ENCODE measurements at regions not wholly inside any gene's neighbourhood (a gene's known extent, or its start where the extent isn't known, plus 50 kb on each side); places are given as distances from the start of the nearest gene placed in this dataset.
"Not testable (repeated sequence)": the region's sequence is repeated elsewhere in the genome, so short reads cannot be mapped to it uniquely, and the experiment has no call there.

DNA sequence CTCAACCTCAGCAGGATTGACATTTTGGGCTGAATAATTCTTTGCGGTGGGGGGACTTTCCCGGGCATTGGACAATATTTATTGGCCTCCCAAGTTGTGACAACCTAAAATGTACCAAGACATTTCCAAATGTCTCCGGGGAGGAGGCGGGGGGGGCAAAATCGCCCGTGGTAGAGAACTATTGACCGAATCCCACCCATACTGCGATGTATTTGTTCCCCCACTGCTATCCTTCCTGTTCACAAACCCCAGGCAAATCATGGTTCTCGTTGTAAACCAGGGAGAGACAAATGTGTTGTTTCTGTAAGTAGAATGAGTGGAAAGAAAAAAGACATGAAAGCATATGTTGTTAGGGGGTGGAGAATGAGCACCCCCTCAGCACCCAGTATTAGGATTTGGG, 141.9 kb downstream of the PSAT1 start:
- DNase-seq: no peak

DNA sequence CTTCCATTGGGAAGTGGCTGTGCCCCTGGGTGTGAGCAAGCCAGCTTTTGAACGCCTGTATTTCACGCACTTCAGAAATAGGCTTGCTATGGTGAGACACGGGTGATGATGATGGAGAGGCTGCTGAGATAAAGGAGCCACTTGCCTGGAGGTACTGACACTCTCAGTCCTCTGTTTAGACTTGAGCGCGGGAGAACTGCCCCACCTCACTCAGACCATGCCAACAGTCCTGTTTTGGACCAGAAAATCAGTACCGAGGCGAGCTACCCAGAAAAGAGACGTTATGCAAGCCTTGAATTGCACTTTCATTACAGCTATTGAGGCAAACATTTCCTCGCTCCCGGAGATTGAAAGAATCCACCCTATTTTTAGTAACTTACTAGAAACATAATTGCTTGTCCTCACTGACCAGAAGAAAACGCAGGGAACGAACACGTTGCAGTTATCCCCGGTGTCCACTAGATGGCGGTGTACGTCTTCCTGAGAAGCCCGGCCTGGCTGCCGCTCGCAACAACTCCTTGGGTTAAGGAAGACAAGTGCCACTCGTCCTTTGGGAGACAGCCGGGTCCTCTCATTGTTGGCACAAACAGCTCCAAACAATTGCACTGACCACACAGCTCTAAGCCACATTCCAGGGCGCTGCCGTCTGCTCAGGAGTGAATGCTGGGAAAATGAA, 142.4 kb downstream of the PSAT1 start:
- DNase-seq: peak; percentile 67

DNA sequence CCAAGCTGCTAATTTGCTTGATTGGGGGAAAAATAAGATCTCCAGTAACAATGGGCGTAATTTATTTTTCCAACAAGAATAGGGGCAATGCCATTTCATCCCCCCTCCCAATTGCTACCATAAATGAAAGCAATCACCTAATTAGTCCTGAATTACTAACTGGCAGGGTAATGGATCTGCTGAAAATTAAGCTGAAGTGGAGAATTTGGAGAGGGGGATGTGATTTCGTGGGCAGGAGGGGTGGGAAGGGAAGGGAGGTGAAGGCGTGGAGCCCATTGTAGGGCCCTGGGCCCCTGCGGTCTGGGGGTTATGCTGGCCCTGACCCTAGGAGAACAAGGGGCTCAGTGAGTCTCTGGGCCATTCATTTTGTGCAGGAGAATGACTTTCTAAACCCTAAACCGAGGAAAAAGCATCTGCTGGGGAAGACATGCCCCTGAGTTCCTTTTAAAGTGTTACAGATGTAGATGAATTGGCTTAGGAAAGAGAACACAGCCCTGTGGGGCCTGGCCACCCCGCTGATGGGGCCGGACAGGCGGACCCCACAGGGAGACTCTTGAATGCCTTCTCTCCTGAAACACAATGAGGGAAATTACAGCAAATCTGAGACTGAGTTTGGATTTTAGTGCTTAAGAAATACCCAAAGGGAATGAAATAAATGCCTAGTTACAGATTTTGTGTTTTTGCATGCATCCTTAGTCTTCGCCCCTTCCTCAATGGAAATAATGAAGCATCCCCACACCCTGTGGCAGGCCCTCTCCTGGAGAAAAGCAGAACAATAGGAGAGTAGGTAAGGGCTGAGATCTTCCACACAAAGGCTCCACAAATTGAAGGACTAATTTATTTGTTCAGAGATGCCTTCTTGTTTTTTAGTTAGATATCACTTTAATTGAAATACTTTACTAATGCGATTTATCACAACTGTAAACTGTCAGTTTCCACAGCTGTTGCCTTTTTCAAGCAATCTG, 143.2 kb downstream of the PSAT1 start:
- no peak for DNase-seq

DNA sequence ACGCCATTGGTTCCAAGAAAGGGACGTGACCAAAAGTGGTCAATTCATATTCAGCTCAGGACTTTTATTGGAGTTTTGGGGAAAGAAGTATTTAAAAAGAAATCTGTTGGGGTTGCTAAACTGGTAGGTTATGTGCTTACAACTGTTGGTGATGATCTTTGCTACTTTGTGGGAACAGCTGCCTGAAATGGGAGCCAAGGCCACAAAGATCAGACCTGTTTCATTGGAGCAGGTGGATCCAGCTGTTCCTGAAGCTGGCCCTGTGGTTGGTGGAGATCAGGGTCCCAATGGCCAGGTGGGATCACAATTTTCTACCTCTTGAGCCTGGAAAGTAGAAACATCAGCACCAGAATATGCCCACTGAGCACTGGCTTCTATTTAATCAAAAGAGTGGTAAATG, 144.5 kb downstream of the PSAT1 start:
- no peak for DNase-seq

DNA sequence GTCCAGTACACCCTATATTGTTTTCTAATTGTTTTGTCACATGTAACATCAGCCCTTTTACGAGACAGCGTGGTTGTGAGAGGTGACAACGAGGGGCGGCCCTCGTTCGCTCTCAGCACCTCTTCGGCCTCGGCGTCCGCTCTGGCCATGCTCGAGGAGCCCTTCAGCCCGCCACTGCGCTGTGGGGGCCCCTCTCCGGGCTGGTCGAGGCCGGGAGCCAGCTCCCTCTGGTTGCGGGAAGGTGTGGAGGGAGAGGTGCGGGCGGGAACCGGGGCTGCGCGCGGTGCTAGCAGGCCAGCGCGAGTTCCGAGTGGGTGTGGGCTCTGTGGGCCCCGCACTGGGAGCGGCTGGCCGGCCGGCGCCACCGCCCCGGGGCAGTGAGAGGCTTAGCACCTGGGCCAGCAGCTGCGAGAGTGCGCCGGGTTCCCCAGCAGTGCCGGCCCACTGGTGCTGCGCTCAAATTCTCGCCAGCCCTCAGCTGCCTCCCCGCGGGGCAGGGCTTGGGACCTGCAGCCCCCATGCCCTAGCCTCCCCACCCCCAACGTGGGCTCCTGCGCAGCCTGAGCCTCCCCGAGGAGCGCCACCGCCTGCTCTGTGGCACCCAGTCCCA, 145.0 kb downstream of the PSAT1 start:
- no peak for DNase-seq

DNA sequence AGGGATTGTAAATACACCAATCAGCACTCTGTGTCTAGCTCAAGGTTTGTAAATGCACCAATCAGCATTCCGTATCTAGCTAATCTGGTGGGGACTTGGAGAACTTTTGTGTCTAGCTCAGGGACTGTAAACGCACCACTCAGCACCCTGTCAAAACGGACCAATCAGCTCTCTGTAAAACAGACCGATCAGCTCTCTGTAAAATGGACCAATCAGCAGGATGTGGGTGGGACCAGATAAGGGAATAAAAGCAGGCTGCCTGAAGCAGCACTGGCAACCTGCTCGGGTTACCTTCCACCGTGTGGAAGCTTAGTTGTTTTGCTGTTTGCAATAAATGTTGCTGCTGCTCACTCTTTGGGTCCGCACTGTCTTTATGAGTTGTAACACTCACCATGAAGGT, 145.7 kb downstream of the PSAT1 start:
- DNase-seq: not testable (repeated sequence)

DNA sequence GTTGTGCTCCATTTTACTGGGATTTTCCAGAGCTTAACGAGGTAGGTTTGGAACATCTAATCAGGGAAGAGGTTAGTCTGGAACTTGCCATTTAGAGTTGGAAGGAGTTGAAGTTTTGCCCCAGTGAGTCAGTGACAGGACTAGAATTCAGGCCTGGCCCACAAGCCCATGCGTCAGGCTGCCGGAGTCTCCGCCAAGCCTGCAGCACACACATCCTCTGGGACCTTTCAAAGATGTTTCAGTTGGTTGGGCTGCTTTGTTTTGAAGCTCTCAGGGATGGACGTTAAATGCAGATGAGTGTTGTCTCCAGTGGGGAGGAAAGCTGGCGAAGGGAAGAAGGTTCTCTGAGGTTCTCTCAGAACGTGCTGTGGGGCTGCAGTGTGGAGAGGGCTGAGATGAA, 147.0 kb downstream of the PSAT1 start:
- no peak for DNase-seq

DNA sequence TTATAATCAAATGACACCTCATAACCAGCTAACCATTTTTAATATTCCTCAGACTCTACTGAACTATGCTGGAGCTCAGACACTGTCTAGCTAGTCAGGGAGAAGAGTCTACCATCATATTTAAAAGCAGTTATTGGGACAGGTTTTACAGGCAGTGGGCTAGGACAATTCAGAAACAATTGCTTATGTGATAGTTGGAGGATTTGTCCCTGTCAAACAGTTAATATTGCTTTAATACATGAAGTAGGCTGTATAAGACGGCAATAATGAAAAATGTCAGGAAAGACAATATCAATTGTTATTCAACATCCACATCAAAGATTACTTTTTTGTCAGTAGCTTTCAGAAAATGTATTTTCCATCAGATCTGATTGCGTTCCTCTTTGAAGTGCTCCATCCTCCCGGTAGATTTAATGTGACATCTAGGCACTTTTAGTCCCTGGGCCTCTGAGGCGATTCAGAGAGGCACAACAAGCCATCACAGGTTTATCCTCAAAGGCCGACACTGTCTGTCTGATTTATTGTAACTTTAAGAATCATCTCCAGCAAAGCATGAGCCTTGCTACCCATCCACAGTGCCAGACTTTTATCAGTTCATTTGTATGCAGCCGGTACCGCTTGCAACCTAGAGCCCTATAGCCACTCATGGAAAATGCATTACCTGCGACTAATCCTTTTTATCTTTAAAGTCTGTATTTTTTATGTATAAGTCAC, 152.2 kb downstream of the PSAT1 start:
- DNase-seq: no peak

DNA sequence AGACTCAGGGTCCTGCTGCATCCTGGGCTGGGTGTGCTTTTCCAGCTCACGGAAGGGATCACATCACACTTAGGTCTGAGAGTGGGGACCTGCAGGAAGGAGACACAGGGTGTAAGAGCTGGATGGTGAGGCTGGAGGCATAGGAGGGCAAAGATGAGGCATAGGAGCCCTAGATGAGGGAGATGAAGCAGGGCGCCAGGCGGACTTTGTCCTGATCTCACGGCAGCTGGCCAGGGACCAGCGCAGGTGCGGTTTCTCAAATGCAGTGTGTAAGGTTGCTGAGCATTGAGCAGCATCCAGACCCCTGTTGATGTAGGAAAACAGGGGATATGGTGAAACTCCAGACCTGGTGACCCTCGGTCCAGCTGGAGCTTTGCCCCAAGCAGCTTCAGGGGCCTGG, 156.5 kb downstream of the PSAT1 start:
- no peak for DNase-seq

DNA sequence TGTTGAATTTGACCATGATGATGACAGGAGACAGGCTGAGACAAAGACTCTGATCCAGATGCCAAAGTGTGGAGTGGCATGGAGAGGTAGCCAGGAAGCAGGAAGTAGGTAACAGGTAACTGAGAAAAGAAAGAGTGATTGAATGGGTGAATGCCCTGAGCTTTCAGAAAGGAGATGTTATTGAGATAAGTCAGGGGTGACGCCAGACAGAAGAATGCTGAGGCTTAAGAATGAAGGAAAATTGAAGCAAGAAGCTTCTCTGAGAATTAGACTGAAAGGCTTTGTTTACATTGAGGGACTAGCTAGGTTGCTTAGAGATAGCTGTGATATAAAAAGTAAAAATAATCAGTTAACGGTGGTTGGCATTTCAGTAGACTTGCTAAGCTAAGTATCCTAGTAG, 165.7 kb downstream of the PSAT1 start:
- no peak for DNase-seq

DNA sequence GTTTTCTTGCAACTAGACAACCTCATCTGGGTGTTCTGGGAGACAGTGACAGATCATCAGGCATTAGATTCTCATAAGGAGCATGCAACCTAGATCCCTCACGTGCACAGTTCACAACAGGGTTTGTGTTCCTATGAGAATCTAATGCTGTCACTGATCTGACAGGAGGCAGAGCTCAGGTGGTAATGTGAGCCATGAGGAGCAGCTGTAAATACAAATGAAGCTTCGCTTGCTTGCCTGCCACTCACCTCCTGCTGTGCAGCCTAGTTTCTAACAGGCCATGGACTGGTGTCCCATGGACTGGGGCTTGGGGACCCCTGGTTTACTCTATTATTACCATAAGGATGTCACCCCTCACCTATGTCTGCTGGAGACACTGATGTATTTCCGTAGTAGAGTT, 166.8 kb downstream of the PSAT1 start:
- DNase-seq: no peak

DNA sequence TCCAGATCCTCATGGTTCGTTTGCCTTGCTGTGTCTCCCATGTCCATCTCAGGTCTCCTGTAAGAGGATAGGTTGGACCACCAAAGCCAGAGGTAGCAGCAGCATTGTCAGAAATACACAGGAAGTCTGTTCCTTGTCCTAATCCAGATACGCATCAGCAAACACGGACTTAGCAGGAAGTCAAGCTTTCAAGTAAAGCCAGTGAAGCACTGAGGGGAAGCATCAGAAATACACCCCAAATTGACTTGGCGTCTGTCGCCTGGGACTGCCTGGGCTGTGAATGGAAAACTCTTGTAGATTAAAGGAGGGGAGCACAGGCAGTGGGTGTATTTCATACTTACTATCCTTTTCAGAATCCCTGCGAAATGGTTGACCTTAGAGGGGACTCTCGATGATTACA, 171.3 kb downstream of the PSAT1 start:
- no peak for DNase-seq

DNA sequence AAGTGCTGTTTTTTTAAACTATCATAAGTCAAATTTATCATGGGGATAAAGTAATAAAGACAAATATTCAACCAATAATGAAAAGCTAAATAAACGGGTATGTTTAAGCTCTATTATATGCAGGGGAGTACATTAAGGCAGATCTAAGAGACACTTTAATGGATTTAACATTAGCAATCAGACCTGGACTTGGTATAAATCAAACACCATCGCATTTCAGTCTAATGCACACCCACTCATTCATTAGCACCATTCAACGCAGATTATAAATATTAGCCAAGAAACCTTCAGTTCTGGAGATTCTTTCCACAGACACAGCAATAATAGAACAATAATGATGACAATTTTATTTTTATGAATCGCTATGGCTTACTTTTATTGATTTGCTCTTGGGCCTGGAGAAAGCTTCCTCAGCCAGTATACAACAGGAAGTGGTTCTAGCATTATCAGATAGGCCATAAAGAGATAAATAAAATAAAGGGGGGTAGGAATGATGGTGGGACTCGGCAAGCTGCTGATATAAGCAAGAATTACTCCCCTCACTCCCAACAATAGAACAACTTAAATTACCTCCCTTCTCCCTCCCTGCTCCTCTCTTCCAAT, 172.2 kb downstream of the PSAT1 start:
- no peak for DNase-seq

DNA sequence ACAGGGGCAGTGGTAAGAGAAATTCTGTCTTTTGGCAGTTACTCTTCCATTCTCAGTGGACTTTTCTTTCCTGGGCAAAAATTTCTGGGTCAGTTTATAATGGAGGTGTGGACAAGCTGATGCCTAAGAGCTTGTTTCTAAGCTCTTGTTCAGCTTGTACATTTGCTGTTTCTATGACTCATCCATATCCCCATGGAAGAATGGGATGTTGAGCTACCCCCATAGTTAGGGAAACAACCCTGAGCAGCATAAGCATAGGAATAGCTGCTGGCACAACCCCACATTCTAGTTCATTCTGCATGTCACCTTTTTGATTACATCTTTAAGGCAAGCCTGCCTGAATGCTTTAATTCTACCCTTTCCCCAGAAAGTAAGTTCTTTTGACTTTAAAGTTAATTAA, 173.3 kb downstream of the PSAT1 start:
- DNase-seq: no peak

DNA sequence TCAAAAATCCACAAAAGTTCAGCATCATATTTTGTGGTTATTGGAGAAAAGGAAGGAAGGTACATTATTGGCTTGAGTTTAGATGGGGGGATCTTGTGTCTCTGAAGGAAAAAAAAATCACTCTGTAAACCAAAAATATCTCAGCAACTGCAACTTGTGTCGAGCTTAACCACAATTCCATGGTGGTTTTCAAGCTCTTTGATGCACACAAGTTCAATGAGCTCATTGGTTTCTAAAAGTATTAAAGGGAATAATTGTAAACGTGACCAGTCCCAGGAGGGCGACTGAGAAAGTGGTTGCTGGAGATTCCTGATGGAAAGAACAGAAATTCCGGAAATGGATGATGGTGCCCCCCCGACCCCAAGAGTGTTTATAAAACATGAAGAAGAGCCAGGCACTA, 173.8 kb downstream of the PSAT1 start:
- no peak for DNase-seq

DNA sequence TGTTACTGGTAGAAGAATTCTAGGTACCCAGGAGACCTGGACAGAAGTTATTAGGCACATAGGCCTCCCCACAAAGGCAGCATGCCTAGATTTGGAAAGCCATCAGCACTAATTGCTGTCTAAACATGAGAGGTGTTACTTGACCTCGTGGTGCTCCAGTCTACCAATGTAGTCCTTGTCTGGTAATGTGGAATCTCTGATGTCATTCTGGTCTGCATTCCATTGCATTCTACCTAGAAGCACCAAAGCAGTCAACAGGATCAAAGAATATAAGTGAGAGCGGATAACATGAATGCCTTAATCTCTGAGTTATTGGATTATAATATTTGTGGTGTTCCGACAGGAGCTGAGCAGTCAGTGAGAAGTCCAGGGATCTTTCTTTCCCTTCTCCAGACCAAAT, 175.2 kb downstream of the PSAT1 start:
- no peak for DNase-seq

DNA sequence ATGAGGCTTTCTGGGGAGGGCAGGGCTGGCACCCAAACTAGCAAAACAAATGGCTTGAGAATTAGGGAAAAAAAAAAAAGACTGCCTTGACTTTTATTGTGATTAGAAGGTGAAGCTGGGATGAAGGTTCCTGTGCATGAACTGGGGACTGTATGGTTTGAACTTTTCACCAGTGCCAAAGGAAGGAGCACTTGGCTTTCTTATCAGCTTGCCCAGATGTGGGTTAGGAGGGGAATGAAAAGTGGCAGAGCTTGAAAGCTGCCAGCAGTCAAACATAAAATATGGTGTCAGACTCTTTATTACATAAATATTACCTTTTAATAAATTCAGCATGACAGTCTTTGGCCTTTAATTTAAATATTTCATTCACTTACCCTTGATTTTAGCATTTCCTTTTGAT, 182.5 kb downstream of the PSAT1 start:
- no peak for DNase-seq

DNA sequence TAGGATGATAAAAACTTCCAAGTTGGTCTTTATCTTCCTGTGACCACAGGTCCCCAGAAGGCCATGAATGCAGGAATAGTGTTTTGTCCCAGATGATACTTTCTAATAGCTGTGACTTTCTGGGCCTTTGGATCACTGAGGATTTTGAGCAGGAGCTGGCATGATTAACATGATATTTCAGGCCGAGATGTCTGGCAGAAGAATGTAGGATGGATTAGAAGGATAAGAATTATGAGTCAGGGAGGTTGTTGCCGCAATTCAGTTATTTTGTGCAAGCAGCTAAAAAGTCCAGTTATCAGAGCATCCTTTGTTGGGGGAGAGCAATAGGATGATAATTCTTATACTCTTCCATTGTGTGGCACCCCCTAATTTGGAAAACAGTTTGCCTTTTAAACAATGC, 189.7 kb downstream of the PSAT1 start:
- DNase-seq: no peak

DNA sequence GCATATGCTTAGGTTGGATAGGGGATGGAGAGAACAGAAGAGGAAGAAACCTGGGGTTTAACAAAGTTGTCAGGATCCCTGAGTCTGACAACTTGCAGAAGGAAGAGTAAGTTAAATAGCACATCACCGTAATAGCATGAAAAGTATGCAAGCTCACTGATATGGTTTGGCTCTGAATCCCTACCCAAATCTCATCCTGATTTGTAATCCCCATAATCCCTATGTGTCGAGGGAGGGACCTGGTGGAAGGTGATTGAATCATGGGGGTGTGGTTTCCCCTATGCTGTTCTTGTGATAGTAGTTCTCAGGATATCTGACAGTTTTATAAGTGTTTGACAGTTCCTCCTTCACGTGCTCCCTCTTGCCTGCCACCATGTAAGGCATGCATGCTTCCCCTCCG, 193.3 kb downstream of the PSAT1 start:
- no peak for DNase-seq

DNA sequence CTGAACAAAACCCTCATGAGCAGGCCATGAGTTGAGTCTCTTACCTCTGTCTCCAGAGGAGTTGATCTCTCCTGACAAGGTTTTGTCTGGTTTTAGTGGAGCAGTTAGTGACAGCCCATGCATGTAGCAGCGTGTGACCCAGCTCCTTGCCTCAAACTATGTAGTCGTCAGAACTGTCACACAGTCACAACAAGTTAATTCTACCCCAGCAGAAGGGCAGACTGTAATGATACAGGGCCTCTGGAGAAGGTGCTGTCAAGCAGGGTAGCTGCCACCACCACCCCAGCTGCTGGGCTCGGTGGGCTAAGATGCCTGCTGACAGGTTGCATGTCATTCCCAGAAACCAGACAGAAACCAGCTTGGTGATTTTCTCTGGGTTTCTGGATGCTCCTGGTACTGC, 194.5 kb downstream of the PSAT1 start:
- DNase-seq: no peak

DNA sequence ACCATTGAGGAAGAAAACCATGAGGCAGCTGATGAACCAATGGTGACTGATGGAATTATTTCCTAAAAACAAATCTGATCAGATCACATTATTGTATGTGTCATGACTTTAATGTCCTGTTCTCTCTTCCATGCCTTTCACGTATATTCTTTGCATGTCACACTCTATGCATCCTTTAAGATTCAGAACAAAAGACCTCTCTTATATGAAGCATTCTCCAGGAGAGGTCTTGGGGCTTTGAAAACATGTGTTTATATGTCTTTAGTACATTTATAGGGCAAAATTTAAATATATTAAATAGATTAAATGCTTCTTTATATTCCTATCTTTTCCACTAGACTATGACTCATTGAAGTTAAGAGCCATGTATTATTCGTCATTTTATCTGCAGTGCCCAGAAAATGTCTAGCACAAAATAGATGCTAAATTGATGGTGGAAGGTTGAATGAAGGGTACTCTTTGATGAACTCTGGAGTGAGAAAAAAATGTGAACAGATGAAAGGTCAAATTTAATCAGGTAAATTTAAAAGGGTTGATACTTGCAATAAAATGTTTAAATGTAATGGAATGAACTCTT, 196.3 kb downstream of the PSAT1 start:
- no peak for DNase-seq

DNA sequence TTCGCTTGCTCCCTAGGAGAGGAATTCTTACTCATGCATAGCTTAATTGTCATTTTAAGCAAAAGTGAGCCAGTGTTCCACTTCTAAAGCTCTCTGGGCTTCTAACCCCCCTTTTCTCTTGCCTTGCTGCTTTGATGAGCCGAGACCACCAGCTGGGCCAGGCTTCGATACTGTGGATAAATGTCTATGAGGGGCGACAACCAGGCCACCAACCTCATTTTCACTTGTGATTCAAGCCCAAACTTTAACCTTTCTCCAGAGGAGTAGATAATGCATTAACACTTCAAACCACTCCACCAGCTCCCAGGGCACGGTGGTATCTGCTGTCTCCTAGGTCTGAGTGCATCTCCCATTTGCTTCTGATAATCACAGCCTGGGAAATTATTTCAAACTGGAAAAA, 205.6 kb downstream of the PSAT1 start:
- no peak for DNase-seq

DNA sequence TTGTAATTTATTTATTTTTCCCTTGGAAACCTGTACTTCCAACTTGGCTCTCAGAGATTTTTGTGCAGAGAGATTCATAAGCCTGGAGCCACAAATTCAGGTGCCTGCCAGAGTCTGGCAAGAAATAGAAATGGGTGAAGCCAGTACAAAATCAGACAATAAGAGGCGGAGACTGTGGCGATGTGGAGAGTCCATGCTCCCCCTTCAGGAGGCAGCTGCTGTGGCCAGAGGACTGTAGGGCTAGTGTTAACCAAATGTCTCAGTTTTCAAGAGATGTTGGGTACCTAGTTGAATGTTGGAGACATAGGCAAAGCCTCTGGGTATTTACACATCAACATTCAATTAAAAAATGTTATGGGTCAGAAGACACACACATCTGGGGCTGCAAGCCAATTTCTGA, 208.6 kb downstream of the PSAT1 start:
- no peak for DNase-seq
